PC-3 (cell line): ENCODE measurements at regions not wholly inside any gene's neighbourhood (a gene's known extent, or its start where the extent isn't known, plus 50 kb on each side); places are given as distances from the start of the nearest gene placed in this dataset.

Source experiments
- CTCF ChIP-seq: fragments of 300-600 bp; sonication (generic); conservative IDR thresholded peaks from 2 replicates; pipeline ENCODE4 v1.5.1; 2017; ENCODE audit warnings: antibody characterized with exemption, low read depth, mild to moderate bottlenecking, low read length
- EZH2 ChIP-seq: fragments of 300-600 bp; sonication (generic); IDR thresholded peaks from one replicate; pipeline ENCODE4 v1.6.1; 2017; ENCODE audit warnings: antibody characterized with exemption, mild to moderate bottlenecking, low read length; ENCODE audit not compliant: unreplicated experiment

DNA sequence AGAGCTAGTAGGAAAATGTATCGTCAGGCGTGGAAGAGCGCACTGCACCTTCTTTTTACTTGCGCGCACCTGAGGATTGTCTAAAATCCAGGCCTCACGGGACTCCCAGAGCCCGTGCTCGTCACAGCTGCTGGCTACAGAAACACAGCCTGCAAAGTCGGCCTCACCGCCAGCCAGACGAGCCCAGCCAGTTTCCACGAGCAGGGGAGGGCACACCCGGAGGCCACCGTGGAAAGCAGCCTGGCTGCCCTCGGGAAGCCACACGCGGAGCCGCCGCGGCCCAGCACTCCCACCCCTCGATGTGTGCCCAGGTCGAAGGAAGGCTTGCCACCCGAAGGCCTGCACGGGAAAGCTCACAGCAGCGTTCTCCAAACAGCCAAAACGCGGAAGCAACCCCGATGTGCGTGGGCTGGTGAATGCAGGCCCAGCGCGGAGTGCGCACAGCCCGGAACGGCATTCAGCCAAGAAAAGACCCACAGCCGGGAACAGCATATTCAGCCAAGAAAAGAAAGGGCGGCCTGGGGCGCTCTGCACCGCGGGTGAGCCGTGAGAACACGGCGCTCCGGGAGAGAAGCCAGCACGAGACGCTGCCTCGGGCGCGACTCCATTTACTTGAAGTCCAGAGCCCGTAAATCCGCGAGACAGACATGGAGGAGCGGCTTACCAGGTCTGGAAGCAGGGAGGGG lies 53.9 kb upstream of the SALL3 start:
- TF ChIP-seq CTCF: no peak
- no peak for TF ChIP-seq EZH2
